ENCODE measurements at regions not wholly inside any gene's neighbourhood (a gene's known extent, or its start where the extent isn't known, plus 50 kb on each side); places are given as distances from the start of the nearest gene placed in this dataset.

DNA sequence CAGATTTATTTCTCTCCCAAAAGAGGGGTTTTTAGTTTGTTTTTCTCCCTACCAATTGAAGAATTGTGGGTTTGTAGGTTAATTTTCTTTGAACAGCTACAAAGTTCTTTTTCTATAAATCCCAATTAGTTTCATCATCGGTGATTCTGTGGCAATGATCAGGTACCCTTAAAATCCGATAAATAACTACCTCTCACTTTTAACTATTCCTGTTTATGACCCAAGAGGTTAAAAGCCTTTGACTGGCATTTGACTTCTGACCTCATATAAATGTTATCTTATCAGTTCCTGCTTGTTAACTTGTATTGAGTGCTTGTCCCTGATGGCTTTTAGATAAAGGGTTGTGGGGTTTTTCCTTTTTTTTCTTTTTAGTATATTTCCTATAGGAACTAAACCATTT lies 124.4 kb upstream of the TMEM161B start:
- DNase-seq (ENCODE audit: low read depth): no peak
- no peak overlapping the region for H3K4me3 ChIP-seq (ENCODE audit: low read length)
- TF ChIP-seq, protein P1, sequence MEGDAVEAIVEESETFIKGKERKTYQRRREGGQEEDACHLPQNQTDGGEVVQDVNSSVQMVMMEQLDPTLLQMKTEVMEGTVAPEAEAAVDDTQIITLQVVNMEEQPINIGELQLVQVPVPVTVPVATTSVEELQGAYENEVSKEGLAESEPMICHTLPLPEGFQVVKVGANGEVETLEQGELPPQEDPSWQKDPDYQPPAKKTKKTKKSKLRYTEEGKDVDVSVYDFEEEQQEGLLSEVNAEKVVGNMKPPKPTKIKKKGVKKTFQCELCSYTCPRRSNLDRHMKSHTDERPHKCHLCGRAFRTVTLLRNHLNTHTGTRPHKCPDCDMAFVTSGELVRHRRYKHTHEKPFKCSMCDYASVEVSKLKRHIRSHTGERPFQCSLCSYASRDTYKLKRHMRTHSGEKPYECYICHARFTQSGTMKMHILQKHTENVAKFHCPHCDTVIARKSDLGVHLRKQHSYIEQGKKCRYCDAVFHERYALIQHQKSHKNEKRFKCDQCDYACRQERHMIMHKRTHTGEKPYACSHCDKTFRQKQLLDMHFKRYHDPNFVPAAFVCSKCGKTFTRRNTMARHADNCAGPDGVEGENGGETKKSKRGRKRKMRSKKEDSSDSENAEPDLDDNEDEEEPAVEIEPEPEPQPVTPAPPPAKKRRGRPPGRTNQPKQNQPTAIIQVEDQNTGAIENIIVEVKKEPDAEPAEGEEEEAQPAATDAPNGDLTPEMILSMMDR (IDR thresholded peaks at IDR 0.05; ENCODE audit: insufficient read depth, low read depth, low read length, missing control alignments): no peak

- H3K4me3 ChIP-seq (ENCODE audit: low read length): no peak overlapping the region
- TF ChIP-seq, protein P1 (IDR thresholded peaks at IDR 0.05; ENCODE audit: insufficient read depth, low read depth, low read length, missing control alignments): no peak
- no peak for DNase-seq (ENCODE audit: low read depth)
Measured at GRCh38 chr5:88391991-88392390, 123.3 kb upstream of the TMEM161B start.

DNA sequence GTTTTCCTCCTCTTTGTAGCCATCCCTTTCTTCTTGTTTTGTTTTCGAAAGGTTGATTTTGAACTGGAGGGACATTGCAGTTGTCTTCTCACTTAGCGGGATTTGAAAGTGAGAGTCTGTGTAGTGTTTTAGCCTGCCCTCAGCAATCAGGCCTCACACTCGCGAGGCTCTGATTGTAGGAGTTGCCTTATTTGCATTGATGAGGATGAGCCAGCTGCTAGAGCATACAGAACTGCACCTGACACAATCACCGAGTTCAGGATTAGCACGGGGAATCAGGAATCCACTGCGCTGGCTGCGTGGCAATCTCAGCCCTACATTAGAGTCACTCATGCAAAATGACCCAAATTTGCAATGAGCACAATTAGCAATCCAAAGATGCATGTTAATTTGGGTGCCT lies 122.5 kb upstream of the TMEM161B start:
- TF ChIP-seq, protein P1 (IDR thresholded peaks at IDR 0.05; ENCODE audit: insufficient read depth, low read depth, low read length, missing control alignments): no peak
- no peak overlapping the region for H3K4me3 ChIP-seq (ENCODE audit: low read length)
- no peak for DNase-seq (ENCODE audit: low read depth)

DNA sequence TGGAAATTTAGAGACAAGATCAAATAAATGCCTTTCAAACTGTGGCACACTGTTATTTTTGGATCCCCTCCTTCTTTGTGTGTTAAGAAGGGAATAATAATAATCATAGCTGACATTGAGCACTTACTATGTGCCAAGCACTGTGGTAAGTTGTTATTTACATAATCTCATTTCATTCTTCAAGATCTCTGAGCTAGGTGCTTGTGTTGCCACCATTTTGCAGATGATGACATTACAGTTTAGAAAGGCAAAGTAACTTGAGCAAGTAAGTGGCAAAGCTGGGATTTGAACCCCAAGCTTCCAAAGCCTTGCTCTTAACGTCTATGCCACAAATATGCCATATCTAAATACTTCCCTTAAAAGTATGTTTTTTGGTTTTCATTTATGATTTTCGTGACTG lies 121.8 kb upstream of the TMEM161B start:
- TF ChIP-seq, protein P1 (IDR thresholded peaks at IDR 0.05; ENCODE audit: insufficient read depth, low read depth, low read length, missing control alignments): no peak
- no peak overlapping the region for H3K4me3 ChIP-seq (ENCODE audit: low read length)
- no peak for DNase-seq (ENCODE audit: low read depth)

GRCh38 chr5:88390096-88390441 lies 121.4 kb upstream of the TMEM161B start:
- no peak overlapping the region for H3K4me3 ChIP-seq (ENCODE audit: low read length)
- TF ChIP-seq, protein P1 (IDR thresholded peaks at IDR 0.05; ENCODE audit: insufficient read depth, low read depth, low read length, missing control alignments): no peak
- no peak for DNase-seq (ENCODE audit: low read depth)

- no peak for DNase-seq (ENCODE audit: low read depth)
- no peak overlapping the region for H3K4me3 ChIP-seq (ENCODE audit: low read length)
- TF ChIP-seq, protein P1 (IDR thresholded peaks at IDR 0.05; ENCODE audit: insufficient read depth, low read depth, low read length, missing control alignments): no peak
Measured at GRCh38 chr5:88389338-88390095, 120.9 kb upstream of the TMEM161B start.
